Liver (tissue), 8 donors: ENCODE measurements at regions not wholly inside any gene's neighbourhood (a gene's known extent, or its start where the extent isn't known, plus 50 kb on each side); places are given as distances from the start of the nearest gene placed in this dataset.

Source experiments
- DNase-seq: peaks from one replicate; pipeline ENCODE4 v3.0.0-alpha.2; 2017; ENCODE audit warnings: low spot score
- H3K27ac ChIP-seq, 2 donors: one replicate each; pipeline ENCODE4 v1.7.0; 2013; ENCODE audit warnings: inconsistent platforms in 2 of 2, low read length in 2 of 2, control low read depth in 1 of 2, low read depth in 1 of 2, mild to moderate bottlenecking in 1 of 2
- H3K27me3 ChIP-seq, 4 donors: one replicate each; pipeline versions ENCODE4 v1.6.1 to v1.7.0; 2013; ENCODE audit warnings: low read length in 3 of 4, inconsistent platforms in 1 of 4, mild to moderate bottlenecking in 1 of 4, moderate library complexity in 1 of 4; ENCODE audit not compliant: control insufficient read depth in 4 of 4, insufficient read depth in 4 of 4
- H3K36me3 ChIP-seq, 4 donors: one replicate each; pipeline versions ENCODE4 v1.6.1 to v1.7.0; 2013; ENCODE audit warnings: low read length in 3 of 4, mild to moderate bottlenecking in 3 of 4, low read depth in 1 of 4, moderate library complexity in 1 of 4; ENCODE audit not compliant: control insufficient read depth in 4 of 4, insufficient read depth in 3 of 4
- H3K4me1 ChIP-seq, 4 donors: one replicate each; pipeline versions ENCODE4 v1.6.1 to v1.7.0; 2013; ENCODE audit warnings: low read length in 3 of 4, mild to moderate bottlenecking in 3 of 4, moderate library complexity in 1 of 4; ENCODE audit not compliant: control insufficient read depth in 4 of 4, insufficient read depth in 4 of 4
- H3K4me3 ChIP-seq, 3 donors: one replicate each; pipeline versions ENCODE4 v1.6.1 to v1.7.0; 2013; ENCODE audit warnings: low read length in 3 of 3, control low read depth in 1 of 3, low read depth in 1 of 3, mild to moderate bottlenecking in 1 of 3
- H3K9ac ChIP-seq, 2 donors: one replicate each; pipeline ENCODE4 v1.7.0; 2013; ENCODE audit warnings: low read length in 2 of 2, mild to moderate bottlenecking in 2 of 2, moderate library complexity in 2 of 2, control low read depth in 1 of 2, low read depth in 1 of 2
- H3K9me3 ChIP-seq, 4 donors: one replicate each; pipeline versions ENCODE4 v1.6.1 to v1.7.0; 2013; ENCODE audit warnings: low read length in 3 of 4; ENCODE audit not compliant: control insufficient read depth in 4 of 4
- EGR1 ChIP-seq, 2 donors: IDR thresholded peaks; 2 replicates each; pipeline ENCODE4 v1.6.1; 2016 to 2018; ENCODE audit warnings: antibody characterized with exemption in 2 of 2, low read depth in 2 of 2
- FOXA1 ChIP-seq: IDR thresholded peaks from 2 replicates; pipeline ENCODE4 v1.6.1; 2016; ENCODE audit warnings: antibody characterized with exemption
- GABPA ChIP-seq, 2 donors: IDR thresholded peaks in 1 of 2; conservative IDR thresholded peaks in 1 of 2; 2 replicates each; pipeline ENCODE4 v1.6.1; 2016; ENCODE audit warnings: antibody characterized with exemption in 2 of 2, mild to moderate bottlenecking in 1 of 2, moderate library complexity in 1 of 2
- HNF4A ChIP-seq, 2 donors: conservative IDR thresholded peaks; 2 replicates each; pipeline ENCODE4 v1.6.1; 2016; ENCODE audit warnings: antibody characterized with exemption in 2 of 2, mild to moderate bottlenecking in 2 of 2
- HNF4G ChIP-seq: IDR thresholded peaks from 2 replicates; pipeline ENCODE4 v1.6.1; 2016; ENCODE audit warnings: antibody characterized with exemption
- JUND ChIP-seq, 2 donors: IDR thresholded peaks; 2 replicates each; pipeline ENCODE4 v1.6.1; 2016; ENCODE audit warnings: antibody characterized with exemption in 2 of 2
- RAD21 ChIP-seq, 2 donors: IDR thresholded peaks; 2 replicates each; pipeline ENCODE4 v1.6.1; 2016; ENCODE audit warnings: antibody characterized with exemption in 2 of 2, mild to moderate bottlenecking in 2 of 2
- RXRA ChIP-seq, 2 donors: IDR thresholded peaks; 2 replicates each; pipeline ENCODE4 v1.6.1; 2017 to 2018; ENCODE audit warnings: antibody characterized with exemption in 2 of 2, mild to moderate bottlenecking in 1 of 2
- SP1 ChIP-seq: IDR thresholded peaks from 2 replicates; pipeline ENCODE4 v1.6.1; 2018; ENCODE audit warnings: antibody characterized with exemption, mild to moderate bottlenecking
- whole genome bisulfite sequencing: extraction: QIAGEN DNeasy Blood & Tissue Kit; methylation state at CpG from one replicate; pipeline ENCODE4 v1.1.7; 2013; 5-methylcytosine and 5-hydroxymethylcytosine counted together
- TF ChIP-seq, protein P1 (sequence below): IDR thresholded peaks from 2 replicates; pipeline ENCODE4 v1.6.1; 2016; ENCODE audit warnings: antibody characterized with exemption
- TF ChIP-seq, protein P2 (sequence below): IDR thresholded peaks from 2 replicates; pipeline ENCODE4 v1.6.1; 2016; ENCODE audit warnings: antibody characterized with exemption, mild to moderate bottlenecking
- TF ChIP-seq, protein P3 (sequence below): fragments of 150-350 bp; IDR thresholded peaks from 2 replicates; pipeline ENCODE4 v1.5.1; 2017; ENCODE audit warnings: improper control_type of control experiment, low read depth, low read length; ENCODE audit not compliant: missing input control
- TF ChIP-seq, protein P4 (sequence below): IDR thresholded peaks from 2 replicates; pipeline ENCODE4 v1.6.1; 2016; ENCODE audit warnings: antibody characterized with exemption
- TF ChIP-seq, protein P5 (sequence below): IDR thresholded peaks from 2 replicates; pipeline ENCODE4 v1.6.1; 2016; ENCODE audit warnings: antibody characterized with exemption
- donor health status: healthy.
- donor health status: healthy.
- donor health status: healthy.
- donor health status: healthy.
- donor health status: healthy.

DNA sequence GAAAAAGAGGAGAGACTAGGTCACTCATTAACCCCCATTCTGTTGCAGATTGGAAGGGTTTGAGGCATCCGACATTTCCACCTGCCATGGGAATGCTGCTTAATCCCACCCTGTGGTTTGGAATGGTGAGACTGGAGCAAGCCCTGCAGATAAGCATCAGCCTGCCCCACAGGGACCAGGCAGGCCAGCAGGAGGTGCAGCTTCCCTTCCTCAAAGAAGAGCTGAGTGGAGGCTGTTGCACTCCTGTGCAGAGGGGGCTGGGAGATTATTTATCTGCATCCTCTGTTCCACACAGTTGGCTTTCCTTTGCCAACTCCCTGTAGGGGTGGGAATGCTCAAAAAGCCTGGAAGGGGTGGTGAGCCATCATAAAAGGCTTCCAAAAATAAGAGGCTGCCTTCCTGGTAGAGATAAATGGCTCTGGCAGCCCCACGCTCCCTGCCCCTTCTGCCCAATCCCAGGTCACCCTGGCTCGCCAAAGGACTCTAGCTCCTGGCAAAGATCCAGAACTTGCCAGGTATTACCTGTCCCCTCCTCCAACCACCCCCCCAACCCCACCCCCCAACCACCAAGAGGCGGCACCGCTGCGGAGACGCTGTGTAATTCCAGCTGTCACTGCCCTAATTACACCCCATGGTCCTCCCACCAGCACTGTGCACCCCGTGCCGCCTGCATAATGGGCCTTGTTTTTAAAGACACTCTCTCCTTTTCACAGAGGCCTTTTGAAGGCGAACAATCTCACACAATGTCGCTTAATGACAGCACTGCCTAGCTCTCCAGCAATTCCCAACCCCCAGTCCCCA lies 83.0 kb upstream of the ZC3H12A start:
- Histone ChIP-seq H3K4me1 (no peaks in the 10 kb centered on the region), H3K4me3 (no peak overlapping the region), H3K9me3 (no peaks in the 10 kb centered on the region), H3K27ac (no peak overlapping the region), H3K27me3 (peaks cover 0 to 8% (median 2%) of the 10 kb centered on the region in 4 donors), H3K9ac (no peak overlapping the region), H3K36me3 (peaks cover 0 to under 1% (median 0%) of the 10 kb centered on the region in 4 donors)
- DNase-seq: no peak
- WGBS: 28% methylated on average over 11 of the region's 11 CpGs
- TF ChIP-seq, protein P1, sequence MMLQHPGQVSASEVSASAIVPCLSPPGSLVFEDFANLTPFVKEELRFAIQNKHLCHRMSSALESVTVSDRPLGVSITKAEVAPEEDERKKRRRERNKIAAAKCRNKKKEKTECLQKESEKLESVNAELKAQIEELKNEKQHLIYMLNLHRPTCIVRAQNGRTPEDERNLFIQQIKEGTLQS: no peak
- TF ChIP-seq, protein P2, sequence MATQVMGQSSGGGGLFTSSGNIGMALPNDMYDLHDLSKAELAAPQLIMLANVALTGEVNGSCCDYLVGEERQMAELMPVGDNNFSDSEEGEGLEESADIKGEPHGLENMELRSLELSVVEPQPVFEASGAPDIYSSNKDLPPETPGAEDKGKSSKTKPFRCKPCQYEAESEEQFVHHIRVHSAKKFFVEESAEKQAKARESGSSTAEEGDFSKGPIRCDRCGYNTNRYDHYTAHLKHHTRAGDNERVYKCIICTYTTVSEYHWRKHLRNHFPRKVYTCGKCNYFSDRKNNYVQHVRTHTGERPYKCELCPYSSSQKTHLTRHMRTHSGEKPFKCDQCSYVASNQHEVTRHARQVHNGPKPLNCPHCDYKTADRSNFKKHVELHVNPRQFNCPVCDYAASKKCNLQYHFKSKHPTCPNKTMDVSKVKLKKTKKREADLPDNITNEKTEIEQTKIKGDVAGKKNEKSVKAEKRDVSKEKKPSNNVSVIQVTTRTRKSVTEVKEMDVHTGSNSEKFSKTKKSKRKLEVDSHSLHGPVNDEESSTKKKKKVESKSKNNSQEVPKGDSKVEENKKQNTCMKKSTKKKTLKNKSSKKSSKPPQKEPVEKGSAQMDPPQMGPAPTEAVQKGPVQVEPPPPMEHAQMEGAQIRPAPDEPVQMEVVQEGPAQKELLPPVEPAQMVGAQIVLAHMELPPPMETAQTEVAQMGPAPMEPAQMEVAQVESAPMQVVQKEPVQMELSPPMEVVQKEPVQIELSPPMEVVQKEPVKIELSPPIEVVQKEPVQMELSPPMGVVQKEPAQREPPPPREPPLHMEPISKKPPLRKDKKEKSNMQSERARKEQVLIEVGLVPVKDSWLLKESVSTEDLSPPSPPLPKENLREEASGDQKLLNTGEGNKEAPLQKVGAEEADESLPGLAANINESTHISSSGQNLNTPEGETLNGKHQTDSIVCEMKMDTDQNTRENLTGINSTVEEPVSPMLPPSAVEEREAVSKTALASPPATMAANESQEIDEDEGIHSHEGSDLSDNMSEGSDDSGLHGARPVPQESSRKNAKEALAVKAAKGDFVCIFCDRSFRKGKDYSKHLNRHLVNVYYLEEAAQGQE: no peak
- TF ChIP-seq, protein P3, sequence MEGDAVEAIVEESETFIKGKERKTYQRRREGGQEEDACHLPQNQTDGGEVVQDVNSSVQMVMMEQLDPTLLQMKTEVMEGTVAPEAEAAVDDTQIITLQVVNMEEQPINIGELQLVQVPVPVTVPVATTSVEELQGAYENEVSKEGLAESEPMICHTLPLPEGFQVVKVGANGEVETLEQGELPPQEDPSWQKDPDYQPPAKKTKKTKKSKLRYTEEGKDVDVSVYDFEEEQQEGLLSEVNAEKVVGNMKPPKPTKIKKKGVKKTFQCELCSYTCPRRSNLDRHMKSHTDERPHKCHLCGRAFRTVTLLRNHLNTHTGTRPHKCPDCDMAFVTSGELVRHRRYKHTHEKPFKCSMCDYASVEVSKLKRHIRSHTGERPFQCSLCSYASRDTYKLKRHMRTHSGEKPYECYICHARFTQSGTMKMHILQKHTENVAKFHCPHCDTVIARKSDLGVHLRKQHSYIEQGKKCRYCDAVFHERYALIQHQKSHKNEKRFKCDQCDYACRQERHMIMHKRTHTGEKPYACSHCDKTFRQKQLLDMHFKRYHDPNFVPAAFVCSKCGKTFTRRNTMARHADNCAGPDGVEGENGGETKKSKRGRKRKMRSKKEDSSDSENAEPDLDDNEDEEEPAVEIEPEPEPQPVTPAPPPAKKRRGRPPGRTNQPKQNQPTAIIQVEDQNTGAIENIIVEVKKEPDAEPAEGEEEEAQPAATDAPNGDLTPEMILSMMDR: no peak
- TF ChIP-seq RAD21 (IDR thresholded peaks at IDR 0.05): no peak

DNA sequence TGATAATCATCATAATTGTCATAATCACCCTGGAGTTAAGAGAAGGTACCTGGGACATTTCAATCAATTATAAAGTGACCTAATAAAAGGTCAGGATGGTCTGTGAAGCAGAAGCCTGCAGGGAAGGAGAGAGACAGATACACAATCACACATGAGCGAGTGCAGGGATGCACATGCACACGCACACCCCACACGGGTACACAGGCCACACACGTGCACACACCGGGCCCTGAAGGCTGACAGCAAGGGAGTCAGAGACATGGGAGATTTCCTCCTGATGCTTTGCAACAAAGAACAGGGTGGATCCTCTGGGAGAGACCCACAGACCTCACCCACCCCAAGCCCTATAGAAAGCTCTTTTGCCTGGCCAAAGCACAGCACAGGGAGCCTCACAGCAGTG lies 82.3 kb upstream of the ZC3H12A start:
- Histone ChIP-seq H3K4me1 (no peaks in the 10 kb centered on the region), H3K36me3 (peaks cover 0 to 2% (median 0%) of the 10 kb centered on the region in 4 donors), H3K27ac (no peak overlapping the region), H3K4me3 (no peak overlapping the region), H3K9me3 (no peaks in the 10 kb centered on the region), H3K9ac (no peak overlapping the region), H3K27me3 (peaks cover 0 to 8% (median 3%) of the 10 kb centered on the region in 4 donors)
- 73% methylated on average over 5 of the region's 5 CpGs for WGBS
- TF ChIP-seq EGR1 (IDR thresholded peaks at IDR 0.05; ENCODE audit: low read depth in 2 of 2) (no peak), GABPA (IDR thresholded peaks at IDR 0.05 in 1 of 2, conservative IDR thresholded peaks at IDR 0.05 in 1 of 2) (no peak), HNF4A (conservative IDR thresholded peaks at IDR 0.05) (no peak), JUND (IDR thresholded peaks at IDR 0.05) (no peak), FOXA1 (no peak), HNF4G (no peak), SP1 (no peak), RXRA (IDR thresholded peaks at IDR 0.05) (no peak)
- TF ChIP-seq, protein P4, sequence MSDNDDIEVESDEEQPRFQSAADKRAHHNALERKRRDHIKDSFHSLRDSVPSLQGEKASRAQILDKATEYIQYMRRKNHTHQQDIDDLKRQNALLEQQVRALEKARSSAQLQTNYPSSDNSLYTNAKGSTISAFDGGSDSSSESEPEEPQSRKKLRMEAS: no peak
- TF ChIP-seq, protein P5, sequence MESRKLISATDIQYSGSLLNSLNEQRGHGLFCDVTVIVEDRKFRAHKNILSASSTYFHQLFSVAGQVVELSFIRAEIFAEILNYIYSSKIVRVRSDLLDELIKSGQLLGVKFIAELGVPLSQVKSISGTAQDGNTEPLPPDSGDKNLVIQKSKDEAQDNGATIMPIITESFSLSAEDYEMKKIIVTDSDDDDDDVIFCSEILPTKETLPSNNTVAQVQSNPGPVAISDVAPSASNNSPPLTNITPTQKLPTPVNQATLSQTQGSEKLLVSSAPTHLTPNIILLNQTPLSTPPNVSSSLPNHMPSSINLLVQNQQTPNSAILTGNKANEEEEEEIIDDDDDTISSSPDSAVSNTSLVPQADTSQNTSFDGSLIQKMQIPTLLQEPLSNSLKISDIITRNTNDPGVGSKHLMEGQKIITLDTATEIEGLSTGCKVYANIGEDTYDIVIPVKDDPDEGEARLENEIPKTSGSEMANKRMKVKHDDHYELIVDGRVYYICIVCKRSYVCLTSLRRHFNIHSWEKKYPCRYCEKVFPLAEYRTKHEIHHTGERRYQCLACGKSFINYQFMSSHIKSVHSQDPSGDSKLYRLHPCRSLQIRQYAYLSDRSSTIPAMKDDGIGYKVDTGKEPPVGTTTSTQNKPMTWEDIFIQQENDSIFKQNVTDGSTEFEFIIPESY: no peak
- no peak for DNase-seq
